GM12891 (cell line): ENCODE measurements at regions not wholly inside any gene's neighbourhood (a gene's known extent, or its start where the extent isn't known, plus 50 kb on each side); places are given as distances from the start of the nearest gene placed in this dataset.
"Not testable (repeated sequence)": the region's sequence is repeated elsewhere in the genome, so short reads cannot be mapped to it uniquely, and the experiment has no call there.

Experiments
- PAX5 ChIP-seq: IDR thresholded peaks from 2 replicates; pipeline ENCODE4 v1.6.1; 2011; ENCODE audit warnings: low read length, moderate library complexity, mild to moderate bottlenecking; ENCODE audit not compliant: insufficient read depth, severe bottlenecking
- POLR2A ChIP-seq: IDR thresholded peaks from 2 replicates; pipeline ENCODE4 v1.6.1; 2011; ENCODE audit warnings: low read depth, low read length, control low read depth
- POLR2AphosphoS5 ChIP-seq: IDR thresholded peaks from 2 replicates; pipeline ENCODE4 v1.6.1; 2011; ENCODE audit warnings: low read depth, low read length, control low read depth
- POU2F2 ChIP-seq: IDR thresholded peaks from 2 replicates; pipeline ENCODE4 v1.6.1; 2011; ENCODE audit warnings: low read depth, mild to moderate bottlenecking, control low read depth, low read length, moderate library complexity
- SPI1 ChIP-seq: IDR thresholded peaks from 2 replicates; pipeline ENCODE4 v1.6.1; 2011; ENCODE audit warnings: low read depth, low read length, control low read depth
- TAF1 ChIP-seq: IDR thresholded peaks from 2 replicates; pipeline ENCODE4 v1.6.1; 2011; ENCODE audit warnings: low read depth, low read length, control low read depth

DNA sequence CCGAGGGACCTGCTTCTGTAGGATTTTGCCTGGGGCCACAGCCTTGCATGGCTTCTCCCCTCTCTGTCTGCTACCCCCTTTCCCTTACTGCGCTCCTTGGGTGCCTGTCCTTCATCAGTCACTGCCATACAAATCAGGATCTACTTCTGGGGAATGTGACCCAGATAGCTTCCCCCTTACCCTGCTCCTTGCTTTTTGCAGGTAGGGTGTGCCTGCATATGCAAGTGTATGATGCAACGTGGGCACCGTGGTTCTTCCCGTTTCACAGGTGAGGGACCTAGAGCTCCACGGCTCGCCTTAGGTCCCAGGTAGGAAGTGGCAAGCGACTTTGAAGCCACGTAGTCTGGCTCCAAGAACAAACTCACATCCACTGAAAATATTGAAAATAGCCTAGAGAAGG, 111.5 kb downstream of the TNFRSF13B start:
- not testable (repeated sequence) for TF ChIP-seq POLR2A, PAX5, TAF1, POLR2AphosphoS5, SPI1, POU2F2
